Hepatocyte (in vitro differentiated cells): ENCODE measurements at regions not wholly inside any gene's neighbourhood (a gene's known extent, or its start where the extent isn't known, plus 50 kb on each side); places are given as distances from the start of the nearest gene placed in this dataset.
A peak's percentile ranks its signal among the peaks of the same experiment; 100 is the strongest.

Experiments
- DNase-seq: peaks from one replicate; pipeline ENCODE4 v3.0.0-alpha.2; 2016; ENCODE audit warnings: low spot score
- H2AFZ ChIP-seq: fragments of 200-600 bp; sonication (generic); 2 replicates; pipeline ENCODE4 v1.6.0; 2016; ENCODE audit warnings: antibody characterized with exemption, mild to moderate bottlenecking
- H3K27ac ChIP-seq: fragments of 200-600 bp; sonication (generic); 2 replicates; pipeline ENCODE4 v1.5.1; 2016; ENCODE audit warnings: mild to moderate bottlenecking
- H3K27me3 ChIP-seq: fragments of 200-600 bp; sonication (generic); 2 replicates; pipeline ENCODE4 v1.6.1; 2016
- H3K36me3 ChIP-seq: fragments of 200-600 bp; sonication (generic); replicated peaks from 2 replicates; pipeline ENCODE4 v1.5.1; 2016; ENCODE audit warnings: low read depth; ENCODE audit not compliant: insufficient read depth
- H3K4me1 ChIP-seq: fragments of 200-600 bp; sonication (generic); 2 replicates; pipeline ENCODE4 v1.5.1; 2016; ENCODE audit warnings: mild to moderate bottlenecking, moderate library complexity; ENCODE audit not compliant: insufficient read depth
- H3K4me2 ChIP-seq: fragments of 200-600 bp; sonication (generic); 2 replicates; pipeline ENCODE4 v1.6.0; 2016
- H3K4me3 ChIP-seq: fragments of 200-600 bp; sonication (generic); 2 replicates; pipeline ENCODE4 v1.5.1; 2016; ENCODE audit warnings: mild to moderate bottlenecking
- H3K79me2 ChIP-seq: fragments of 200-600 bp; sonication (generic); 2 replicates; pipeline ENCODE4 v1.6.0; 2017; ENCODE audit warnings: mild to moderate bottlenecking
- H3K9me2 ChIP-seq: fragments of 200-600 bp; sonication (generic); replicated peaks from 2 replicates; pipeline ENCODE4 v1.6.0; 2017; ENCODE audit warnings: mild to moderate bottlenecking; ENCODE audit not compliant: insufficient read depth
- H3K9me3 ChIP-seq: fragments of 200-600 bp; sonication (generic); 2 replicates; pipeline ENCODE4 v1.5.1; 2016; ENCODE audit warnings: low read depth, mild to moderate bottlenecking
- H4K20me1 ChIP-seq: fragments of 200-600 bp; sonication (generic); 2 replicates; pipeline ENCODE4 v1.6.0; 2016; ENCODE audit warnings: mild to moderate bottlenecking; ENCODE audit not compliant: insufficient read depth, poor library complexity, severe bottlenecking
- CTCF ChIP-seq: fragments of 200-600 bp; sonication (generic); IDR thresholded peaks from 2 replicates; pipeline ENCODE4 v1.5.1; 2016; ENCODE audit warnings: antibody characterized with exemption, mild to moderate bottlenecking; ENCODE audit not compliant: poor library complexity
- EZH2 ChIP-seq: fragments of 200-600 bp; sonication (generic); IDR thresholded peaks from 2 replicates; pipeline ENCODE4 v1.6.1; 2016; ENCODE audit warnings: antibody characterized with exemption, mild to moderate bottlenecking, borderline replicate concordance
- EZH2phosphoT487 ChIP-seq: fragments of 200-600 bp; sonication (generic); IDR thresholded peaks from one replicate; pipeline ENCODE4 v1.6.1; 2018; ENCODE audit warnings: antibody characterized with exemption, mild to moderate bottlenecking, low read depth, moderate library complexity; ENCODE audit not compliant: unreplicated experiment, severe bottlenecking
- WGBS: methylation state at CpG from one replicate; pipeline ENCODE4 v1.1.6; 2016; ENCODE audit warnings: low lambda C conversion rate; ENCODE audit errors: missing lambda C conversion rate; 5-methylcytosine and 5-hydroxymethylcytosine counted together

GRCh38 chr6:125611573-125612344 lies 137.7 kb upstream of the HEY2 start:
- Histone ChIP-seq H3K4me3 (no peak overlapping the region), H3K4me1 (peaks cover 6% of the 10 kb centered on the region)

GRCh38 chr6:125612345-125612846 lies 137.0 kb upstream of the HEY2 start:
- Histone ChIP-seq H3K27me3 (no peaks in the 10 kb centered on the region), H3K9me3 (no peaks in the 10 kb centered on the region), H3K36me3 (no peaks in the 10 kb centered on the region), H3K4me2 (peak overlapping the region; percentile 57), H2AFZ (no peak overlapping the region), H4K20me1 (no peaks in the 10 kb centered on the region), H3K27ac (no peak overlapping the region), H3K4me1 (peaks cover 6% of the 10 kb centered on the region), H3K4me3 (no peak overlapping the region), H3K9me2 (no peaks in the 10 kb centered on the region), H3K79me2 (no peaks in the 10 kb centered on the region)
- no peak for DNase-seq
- TF ChIP-seq CTCF, result no peak
- no peak for TF ChIP-seq EZH2phosphoT487
- no peak for TF ChIP-seq EZH2
- WGBS, result 26% methylated on average over 3 of the region's 3 CpGs

More at GRCh38 chr6:125611573-125612344, 137.7 kb upstream of the HEY2 start:
- peak overlapping the region; percentile 26 for H3K27ac ChIP-seq
- peak overlapping the region; percentile 20 for H2AFZ ChIP-seq
- no peaks in the 10 kb centered on the region for H3K36me3 ChIP-seq
- no peaks in the 10 kb centered on the region for H3K9me2 ChIP-seq
- H3K79me2 ChIP-seq, result no peaks in the 10 kb centered on the region
- H3K9me3 ChIP-seq, result no peaks in the 10 kb centered on the region
- TF ChIP-seq CTCF (no peak), EZH2 (no peak), EZH2phosphoT487 (no peak)
- no peaks in the 10 kb centered on the region for H4K20me1 ChIP-seq
- H3K27me3 ChIP-seq, result no peaks in the 10 kb centered on the region
- DNase-seq, result no peak
- peak overlapping the region; percentile 57 for H3K4me2 ChIP-seq
- 21% methylated on average over 11 of the region's 11 CpGs for WGBS

DNA sequence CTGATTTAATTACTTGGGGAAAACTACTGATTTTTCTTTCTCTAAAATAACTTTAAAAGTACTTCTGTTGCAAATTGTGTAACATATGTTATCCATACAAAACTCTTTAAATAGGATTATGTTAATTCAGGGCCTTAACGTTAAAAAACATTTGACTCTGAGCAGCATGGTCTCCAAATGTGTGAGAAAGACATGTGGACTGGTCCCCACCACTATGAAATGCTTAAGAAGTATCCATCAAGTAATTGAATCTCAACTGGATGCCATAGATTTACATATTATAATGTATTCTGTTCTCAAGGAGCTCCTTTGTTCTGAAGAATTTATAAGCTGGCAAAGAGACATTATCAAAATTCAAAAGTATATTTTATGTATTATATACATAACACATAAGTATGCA lies 130.8 kb upstream of the HEY2 start:
- no peak for DNase-seq
- no peak overlapping the region for H2AFZ ChIP-seq
- no peaks in the 10 kb centered on the region for H3K27me3 ChIP-seq
- H3K4me3 ChIP-seq, result no peak overlapping the region
- no peaks in the 10 kb centered on the region for H3K4me1 ChIP-seq
- 14% methylated on average over 1 of the region's 1 CpG for WGBS
- no peak overlapping the region for H3K27ac ChIP-seq
- H3K4me2 ChIP-seq, result no peak overlapping the region
- H4K20me1 ChIP-seq, result no peaks in the 10 kb centered on the region
- no peaks in the 10 kb centered on the region for H3K9me3 ChIP-seq
- no peaks in the 10 kb centered on the region for H3K79me2 ChIP-seq
- no peaks in the 10 kb centered on the region for H3K36me3 ChIP-seq
- no peaks in the 10 kb centered on the region for H3K9me2 ChIP-seq
- no peak for TF ChIP-seq CTCF
- no peak for TF ChIP-seq EZH2phosphoT487
- no peak for TF ChIP-seq EZH2
